HUES48 (cell line): ENCODE measurements at regions not wholly inside any gene's neighbourhood (a gene's known extent, or its start where the extent isn't known, plus 50 kb on each side); places are given as distances from the start of the nearest gene placed in this dataset.

Experiments
- H3K27ac ChIP-seq: one replicate; pipeline ENCODE4 v1.7.0; 2013; ENCODE audit warnings: low read depth, low read length, inconsistent platforms
- H3K27me3 ChIP-seq: 2 replicates; pipeline ENCODE4 v1.6.1; 2013; ENCODE audit warnings: mild to moderate bottlenecking, low read length; ENCODE audit not compliant: control insufficient read depth, insufficient read depth
- H3K36me3 ChIP-seq: 2 replicates; pipeline ENCODE4 v1.6.1; 2013; ENCODE audit warnings: low read length; ENCODE audit not compliant: control insufficient read depth, insufficient read depth
- H3K4me1 ChIP-seq: 2 replicates; pipeline ENCODE4 v1.6.1; 2013; ENCODE audit warnings: mild to moderate bottlenecking, low read length; ENCODE audit not compliant: control insufficient read depth, insufficient read depth
- H3K4me3 ChIP-seq: 2 replicates; pipeline ENCODE4 v1.5.1; 2013; ENCODE audit warnings: mild to moderate bottlenecking, low read depth, low read length
- H3K9ac ChIP-seq: 2 replicates; pipeline ENCODE4 v1.6.1; 2013; ENCODE audit warnings: mild to moderate bottlenecking, low read depth, low read length, moderate library complexity
- H3K9me3 ChIP-seq: 2 replicates; pipeline ENCODE4 v1.6.1; 2013; ENCODE audit warnings: low read length; ENCODE audit not compliant: control insufficient read depth, insufficient read depth

GRCh38 chr20:24144371-24144770 lies 155.8 kb upstream of the GGTLC1 start:
- Histone ChIP-seq H3K4me3 (no peak overlapping the region), H3K9ac (no peak overlapping the region), H3K27ac (no peak overlapping the region), H3K27me3 (no peaks in the 10 kb centered on the region), H3K4me1 (no peaks in the 10 kb centered on the region), H3K36me3 (no peaks in the 10 kb centered on the region), H3K9me3 (no peaks in the 10 kb centered on the region; the same call in 1 of the 2 replicates)

- Histone ChIP-seq H3K9me3 (no peaks in the 10 kb centered on the region; the same call in 1 of the 2 replicates), H3K4me1 (no peaks in the 10 kb centered on the region), H3K9ac (no peak overlapping the region)
Observed at GRCh38 chr20:24141111-24141510, 152.5 kb upstream of the GGTLC1 start.

GRCh38 chr20:24139846-24140245 lies 151.3 kb upstream of the GGTLC1 start:
- H3K27me3 ChIP-seq, result no peaks in the 10 kb centered on the region
- no peaks in the 10 kb centered on the region; the same call in 1 of the 2 replicates for H3K9me3 ChIP-seq
- no peak overlapping the region for H3K4me3 ChIP-seq
- H3K36me3 ChIP-seq, result no peaks in the 10 kb centered on the region
- no peaks in the 10 kb centered on the region for H3K4me1 ChIP-seq
- no peak overlapping the region for H3K27ac ChIP-seq
- no peak overlapping the region for H3K9ac ChIP-seq

More at GRCh38 chr20:24141111-24141510, 152.5 kb upstream of the GGTLC1 start:
- Histone ChIP-seq H3K4me3 (no peak overlapping the region), H3K36me3 (no peaks in the 10 kb centered on the region), H3K27me3 (no peaks in the 10 kb centered on the region), H3K27ac (no peak overlapping the region)

- Histone ChIP-seq H3K9me3 (no peaks in the 10 kb centered on the region; the same call in 1 of the 2 replicates), H3K4me1 (no peaks in the 10 kb centered on the region), H3K9ac (no peak overlapping the region), H3K36me3 (no peaks in the 10 kb centered on the region), H3K27me3 (no peaks in the 10 kb centered on the region), H3K4me3 (no peak overlapping the region), H3K27ac (no peak overlapping the region)
Observed at GRCh38 chr20:24138951-24139350, 150.4 kb upstream of the GGTLC1 start.

GRCh38 chr20:24138196-24138857 lies 149.7 kb upstream of the GGTLC1 start:
- no peak overlapping the region for H3K4me3 ChIP-seq
- no peaks in the 10 kb centered on the region for H3K4me1 ChIP-seq
- no peaks in the 10 kb centered on the region for H3K27me3 ChIP-seq
- H3K27ac ChIP-seq, result no peak overlapping the region
- H3K9me3 ChIP-seq, result no peaks in the 10 kb centered on the region; the same call in 1 of the 2 replicates
- no peak overlapping the region for H3K9ac ChIP-seq
- no peaks in the 10 kb centered on the region for H3K36me3 ChIP-seq

DNA sequence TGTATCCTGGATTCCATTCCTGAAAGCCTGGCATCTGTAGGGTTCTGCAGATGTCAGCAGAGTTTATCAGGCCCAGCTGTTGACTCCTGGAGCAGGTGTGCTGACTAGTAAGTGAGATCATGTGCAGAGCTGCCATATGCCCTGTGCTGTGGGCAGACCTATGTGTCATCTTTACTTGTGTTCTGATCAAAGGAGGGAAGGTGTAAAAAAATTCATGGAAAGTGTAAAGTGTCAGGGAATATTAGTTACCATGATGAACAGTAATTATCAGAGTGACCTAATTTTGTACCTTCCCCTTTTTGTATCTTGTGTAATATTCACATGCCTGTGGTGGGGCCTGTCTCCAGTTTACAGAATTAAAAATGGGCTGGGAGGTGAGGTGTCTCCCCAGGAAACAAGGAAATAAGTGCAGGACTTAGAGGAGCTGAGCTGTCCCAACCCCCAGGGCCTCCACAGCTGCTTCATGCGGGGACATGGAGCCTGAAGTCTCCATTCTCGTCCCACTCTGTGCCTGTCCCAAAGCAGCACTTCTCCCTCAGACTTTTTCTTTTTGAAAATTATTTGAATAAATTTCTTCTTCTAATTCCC lies 148.2 kb upstream of the GGTLC1 start:
- Histone ChIP-seq H3K27ac (no peak overlapping the region), H3K9ac (no peak overlapping the region), H3K27me3 (no peaks in the 10 kb centered on the region), H3K9me3 (no peaks in the 10 kb centered on the region; the same call in 1 of the 2 replicates), H3K4me1 (no peaks in the 10 kb centered on the region), H3K4me3 (no peak overlapping the region), H3K36me3 (no peaks in the 10 kb centered on the region)

DNA sequence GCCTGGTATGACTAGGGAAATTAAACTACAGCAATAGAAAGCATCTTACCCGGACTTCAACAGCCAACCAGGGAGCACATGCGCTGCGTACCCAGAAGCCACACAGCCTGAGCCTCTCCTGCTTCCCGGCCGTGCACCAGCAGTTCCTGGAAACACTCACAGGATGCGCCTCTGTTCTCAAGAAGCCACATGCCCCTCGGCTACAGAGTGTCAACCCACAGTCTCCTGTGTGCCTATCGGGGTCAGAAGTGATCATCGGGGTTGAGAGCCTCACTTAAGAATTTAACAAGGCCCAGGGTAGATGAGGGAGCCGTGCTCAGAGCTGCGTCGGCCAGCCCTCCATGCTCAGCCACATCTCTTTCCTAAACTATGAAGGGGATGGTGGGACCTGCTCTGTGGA lies 147.2 kb upstream of the GGTLC1 start:
- H3K4me1 ChIP-seq, result no peaks in the 10 kb centered on the region
- no peak overlapping the region for H3K27ac ChIP-seq
- H3K9me3 ChIP-seq, result no peaks in the 10 kb centered on the region
- H3K36me3 ChIP-seq, result no peaks in the 10 kb centered on the region
- H3K27me3 ChIP-seq, result no peaks in the 10 kb centered on the region
- no peak overlapping the region for H3K4me3 ChIP-seq
- H3K9ac ChIP-seq, result no peak overlapping the region

DNA sequence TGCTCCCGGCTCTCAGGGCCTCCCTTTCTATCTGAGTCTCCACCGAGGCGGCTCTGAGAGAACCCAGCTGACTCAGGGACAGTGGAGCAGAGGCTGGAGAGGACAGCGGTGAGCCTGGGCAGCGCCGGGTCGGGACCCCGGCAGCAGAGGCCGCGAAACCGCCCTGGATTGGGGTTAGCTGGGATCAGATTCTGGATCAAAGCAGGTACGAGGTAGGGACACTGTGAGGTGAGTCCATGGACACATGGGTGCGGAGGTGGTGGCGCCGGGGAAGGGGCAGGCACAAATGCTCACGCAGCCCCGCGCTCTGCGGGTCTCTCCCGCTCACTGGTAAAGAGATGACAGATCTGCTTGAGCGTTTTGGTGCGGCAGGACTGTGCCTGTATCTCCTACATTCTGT lies 146.4 kb upstream of the GGTLC1 start:
- Histone ChIP-seq H3K27ac (no peak overlapping the region), H3K4me1 (peaks cover 6% of the 10 kb centered on the region; the same call in 1 of the 2 replicates), H3K4me3 (no peak overlapping the region), H3K27me3 (no peaks in the 10 kb centered on the region), H3K36me3 (no peaks in the 10 kb centered on the region), H3K9me3 (no peaks in the 10 kb centered on the region), H3K9ac (no peak overlapping the region)

DNA sequence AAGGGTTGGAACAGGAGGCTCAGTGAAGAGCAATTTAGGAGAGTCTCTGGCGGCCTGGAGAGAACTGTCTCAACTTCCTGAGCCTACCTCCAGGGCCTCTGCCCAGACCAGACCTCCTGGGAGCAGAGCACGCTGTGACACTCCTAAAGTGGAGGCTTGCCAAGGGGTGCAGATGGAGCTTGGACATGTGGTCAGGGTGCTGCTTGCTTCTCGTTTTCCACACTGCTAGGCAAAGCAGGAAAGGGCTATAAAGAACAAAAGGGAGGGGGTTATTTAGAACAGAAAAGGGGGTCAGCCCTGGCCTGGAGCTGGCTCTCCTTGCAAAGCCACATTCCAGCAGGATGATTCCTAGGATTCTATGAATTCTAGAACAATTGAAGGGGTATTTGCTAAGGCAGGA lies 145.7 kb upstream of the GGTLC1 start:
- Histone ChIP-seq H3K4me1 (peaks cover 6% of the 10 kb centered on the region; the same call in 1 of the 2 replicates), H3K4me3 (no peak overlapping the region), H3K27ac (no peak overlapping the region), H3K36me3 (no peaks in the 10 kb centered on the region), H3K27me3 (no peaks in the 10 kb centered on the region), H3K9ac (no peak overlapping the region), H3K9me3 (no peaks in the 10 kb centered on the region)

DNA sequence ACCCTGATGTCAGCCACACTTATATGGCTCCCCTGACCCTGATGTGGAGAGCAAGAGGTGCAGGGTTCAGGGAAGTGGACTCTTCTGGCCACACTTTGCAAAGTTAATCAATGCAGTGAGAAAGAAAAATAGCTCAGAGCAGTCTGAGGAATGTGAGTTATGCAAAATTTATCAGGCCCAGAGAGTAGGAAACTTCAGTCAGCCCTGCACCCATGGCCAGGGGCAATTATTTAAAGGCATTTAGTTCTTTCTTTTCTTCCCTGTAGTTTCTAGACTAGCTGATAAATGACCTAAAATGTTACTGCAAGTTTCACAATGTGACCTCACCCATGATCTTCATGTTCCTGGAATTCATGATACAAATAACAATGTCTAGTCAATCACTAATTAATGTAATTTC lies 143.7 kb upstream of the GGTLC1 start:
- Histone ChIP-seq H3K27me3 (no peaks in the 10 kb centered on the region), H3K9ac (no peak overlapping the region), H3K4me1 (peaks cover 6% of the 10 kb centered on the region; the same call in 1 of the 2 replicates), H3K4me3 (no peak overlapping the region), H3K27ac (no peak overlapping the region), H3K36me3 (no peaks in the 10 kb centered on the region), H3K9me3 (no peaks in the 10 kb centered on the region)

- Histone ChIP-seq H3K27ac (no peak overlapping the region), H3K9ac (no peak overlapping the region), H3K27me3 (no peaks in the 10 kb centered on the region), H3K4me3 (no peak overlapping the region), H3K36me3 (no peaks in the 10 kb centered on the region), H3K9me3 (no peaks in the 10 kb centered on the region), H3K4me1 (peaks cover 6% of the 10 kb centered on the region; the same call in 1 of the 2 replicates)
Observed at GRCh38 chr20:24131684-24132083, 143.1 kb upstream of the GGTLC1 start.
